CD4-positive, alpha-beta T cell treated with Interleukin-4 for 4 hours (primary cell): ENCODE measurements at regions not wholly inside any gene's neighbourhood (a gene's known extent, or its start where the extent isn't known, plus 50 kb on each side); places are given as distances from the start of the nearest gene placed in this dataset.

Source experiments
- DNase-seq: peaks from one replicate; pipeline ENCODE4 v3.0.0-alpha.2; 2020

GRCh38 chr20:51121901-51122412 lies 99.0 kb upstream of the KCNG1 start:
- DNase-seq = no peak

DNA sequence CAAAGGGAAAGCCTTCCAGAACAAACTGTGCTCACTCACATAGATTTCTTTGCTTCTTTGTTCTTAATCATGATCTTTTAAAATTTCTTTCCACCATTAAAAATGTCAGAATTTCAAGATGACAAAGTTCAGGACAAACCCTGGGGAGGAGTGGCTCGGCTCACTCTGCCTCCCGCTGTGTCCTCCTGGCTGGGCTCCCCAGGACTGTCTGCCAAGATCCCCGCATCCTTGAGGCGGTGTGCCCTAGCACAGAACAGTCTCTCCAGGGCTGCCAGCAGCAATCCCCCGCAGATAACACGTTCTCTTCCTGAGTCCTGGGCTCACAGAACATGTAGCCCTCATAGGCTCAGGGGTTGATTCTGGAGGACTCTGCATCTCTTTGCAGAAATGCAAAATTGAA lies 98.4 kb upstream of the KCNG1 start:
- DNase-seq = no peak

DNA sequence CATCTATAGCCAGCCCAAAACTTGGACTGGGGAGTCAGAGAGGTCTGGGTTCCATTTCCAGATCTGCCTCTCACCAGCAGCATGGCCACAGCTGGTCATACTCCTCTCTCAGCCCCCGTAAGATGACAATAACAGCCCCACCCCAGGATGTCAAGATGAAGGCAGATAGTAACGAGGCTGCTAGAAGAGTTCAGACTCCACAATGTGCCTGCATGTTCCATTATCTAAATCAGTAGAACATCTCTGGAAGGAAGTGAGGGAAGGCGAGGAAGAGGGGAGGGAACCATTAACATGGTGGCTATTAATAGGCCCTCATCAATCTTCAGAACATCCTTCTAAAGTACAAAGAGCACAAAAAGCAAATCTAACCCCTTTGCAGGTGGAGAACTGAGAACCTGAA lies 98.0 kb upstream of the KCNG1 start:
- DNase-seq = no peak

DNA sequence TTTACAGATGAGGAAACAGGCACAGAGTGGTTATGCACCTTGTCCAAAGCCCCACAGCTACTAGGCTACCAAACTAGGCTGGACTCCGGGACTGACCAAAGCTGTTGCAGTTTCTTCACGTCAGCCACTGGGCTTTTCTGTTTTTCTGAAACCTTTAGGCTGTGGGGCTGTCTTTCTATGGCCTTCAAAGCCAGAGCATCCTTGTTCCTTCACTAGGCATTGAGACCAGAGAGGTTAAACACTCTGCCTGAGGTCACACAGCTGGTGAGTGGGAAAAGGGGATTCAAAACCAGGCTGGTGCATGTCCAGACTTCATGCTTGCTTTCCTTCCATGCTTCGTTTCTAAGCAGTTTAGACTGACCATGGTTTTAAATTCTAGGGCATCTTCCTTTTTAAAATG lies 97.5 kb upstream of the KCNG1 start:
- DNase-seq = no peak

GRCh38 chr20:51119914-51120313 lies 97.0 kb upstream of the KCNG1 start:
- no peak for DNase-seq

DNA sequence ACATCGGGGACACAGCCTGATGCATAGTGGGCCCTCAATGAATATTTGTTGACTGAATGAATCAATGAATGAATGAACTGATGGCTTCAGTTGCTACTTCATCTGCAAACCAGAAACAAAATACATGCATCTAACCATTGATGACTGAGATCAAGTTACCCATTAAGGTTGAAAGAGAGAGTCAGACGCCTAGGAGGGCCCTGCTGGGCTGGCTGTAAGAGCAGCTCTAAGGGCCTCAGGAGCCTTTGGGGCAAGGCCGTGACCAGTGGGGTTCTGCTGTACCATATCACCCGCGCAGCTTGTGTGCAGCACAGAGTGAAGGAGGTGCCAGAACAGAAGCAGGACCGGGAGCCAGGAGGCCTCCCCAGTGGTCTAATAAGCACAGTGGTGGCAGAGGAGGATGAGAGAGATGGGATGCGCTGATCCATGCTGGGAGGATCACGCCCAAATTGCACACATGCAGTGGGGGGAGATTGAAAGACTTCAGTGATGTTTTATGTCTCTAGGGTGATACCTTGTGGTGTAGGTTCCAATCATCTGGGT lies 96.1 kb upstream of the KCNG1 start:
- DNase-seq = no peak

DNA sequence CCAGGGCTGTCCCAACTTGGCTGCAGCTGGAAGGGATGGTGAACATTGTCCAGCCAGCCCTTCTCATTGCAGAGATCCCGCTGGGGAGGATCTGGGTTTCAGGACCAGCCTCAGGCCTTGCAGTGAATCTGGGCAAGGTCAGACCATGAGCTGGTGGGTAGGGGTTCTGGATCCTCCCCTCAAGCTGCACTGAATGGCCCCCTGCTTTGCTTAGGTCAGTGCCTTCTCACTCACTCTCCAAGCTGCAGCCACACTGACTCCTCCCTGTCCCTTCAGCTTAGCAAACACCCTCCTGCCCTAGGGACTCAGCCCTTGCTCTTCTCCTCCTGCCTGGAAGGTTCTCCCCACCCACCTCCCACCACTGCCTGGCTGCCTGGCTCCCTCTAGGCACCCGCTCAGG lies 95.3 kb upstream of the KCNG1 start:
- no peak for DNase-seq

DNA sequence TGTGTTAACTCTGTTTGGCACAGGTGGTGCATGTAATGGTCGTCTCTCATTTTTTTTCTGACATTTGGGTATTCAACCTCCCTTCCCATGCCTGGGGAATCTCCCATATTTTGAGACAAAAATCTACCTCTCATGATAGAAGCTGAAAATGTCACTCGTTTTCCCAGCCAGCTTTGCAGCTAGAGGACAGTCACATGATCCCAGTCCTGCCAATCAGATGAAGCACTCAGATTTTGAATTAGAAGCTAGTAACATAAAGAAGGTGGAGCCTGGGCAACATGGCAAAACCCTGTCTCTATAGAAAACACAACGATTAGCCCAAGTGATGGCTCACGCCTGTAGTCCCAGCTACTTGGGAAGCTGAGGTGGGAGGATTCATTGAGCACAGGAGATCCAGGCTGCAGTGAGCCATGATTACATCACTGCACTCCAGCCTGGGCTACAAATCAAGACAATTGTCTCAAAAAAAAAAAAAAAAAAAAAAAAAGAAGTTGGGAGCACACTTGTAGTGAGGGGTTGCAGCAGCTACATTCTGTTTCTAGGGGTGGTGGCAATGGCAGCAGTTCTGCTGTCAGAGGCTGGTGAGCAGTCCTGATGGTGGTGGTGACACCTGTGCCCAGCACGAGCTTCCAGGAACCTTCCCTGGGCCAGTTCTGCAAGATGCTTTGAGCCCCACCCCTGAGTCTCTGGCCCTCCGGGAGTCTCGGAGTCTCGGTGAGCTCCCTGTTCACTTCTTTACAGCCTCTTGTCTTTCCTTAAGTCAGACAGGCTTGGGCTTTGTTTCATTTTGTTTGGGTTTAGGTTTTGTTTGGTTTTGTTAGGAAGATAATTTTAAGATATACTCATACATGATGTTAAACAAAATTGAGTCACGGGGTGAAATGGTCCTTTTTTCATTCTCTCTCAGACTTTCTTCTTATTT lies 94.1 kb upstream of the KCNG1 start:
- no peak for DNase-seq

DNA sequence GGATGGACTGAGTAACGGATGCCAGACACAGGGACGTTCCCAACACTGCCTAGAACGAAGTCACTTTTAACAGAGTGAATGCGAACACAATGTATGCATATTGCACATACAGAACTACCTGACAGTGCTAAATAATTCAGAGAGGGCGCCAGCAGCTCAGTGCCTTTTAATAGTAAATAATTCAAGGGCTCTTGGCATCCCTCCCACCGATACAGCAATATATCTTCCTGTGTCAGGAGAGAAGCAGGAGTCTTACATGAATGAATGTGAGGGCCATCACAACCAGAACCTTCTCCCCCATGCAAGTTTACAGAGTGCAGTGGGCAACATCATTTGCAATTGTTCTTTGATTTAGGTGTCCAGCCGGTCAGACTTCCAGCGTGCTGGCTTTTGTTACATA lies 88.4 kb upstream of the KCNG1 start:
- no peak for DNase-seq

DNA sequence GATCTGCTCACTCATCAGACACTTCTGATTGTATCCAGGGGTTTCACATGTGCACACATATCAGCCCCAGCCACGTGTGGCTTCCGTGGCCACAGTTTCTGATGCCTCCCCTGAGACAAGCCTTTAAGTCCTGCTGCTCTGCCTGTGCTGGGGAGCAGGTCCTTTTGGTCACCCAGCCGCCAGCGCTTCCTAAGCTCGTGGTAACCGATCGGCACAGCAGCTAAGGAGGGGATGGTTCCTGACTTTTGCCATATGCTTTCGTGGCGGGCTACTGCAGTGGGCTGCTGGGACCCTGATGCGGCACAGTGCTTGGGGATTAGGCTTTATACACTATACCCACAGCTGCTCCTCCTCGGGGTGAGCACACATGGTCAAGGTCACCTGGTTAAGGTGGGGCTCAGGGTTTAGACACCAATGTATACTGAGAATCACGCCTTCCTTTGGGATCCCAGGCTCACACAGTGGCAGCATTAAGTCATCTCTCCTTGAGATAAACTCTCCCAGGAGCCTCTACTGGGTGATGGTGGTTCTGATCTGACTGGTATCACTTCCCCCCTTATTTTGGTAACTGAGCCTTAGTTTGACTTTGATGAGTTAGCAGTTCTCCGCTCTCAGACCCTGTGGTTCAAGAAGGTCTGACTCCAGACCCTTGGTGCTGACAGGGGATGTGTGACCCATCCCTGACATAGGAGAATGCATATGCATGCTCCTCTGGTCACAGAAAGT lies 85.9 kb upstream of the KCNG1 start:
- DNase-seq = no peak

DNA sequence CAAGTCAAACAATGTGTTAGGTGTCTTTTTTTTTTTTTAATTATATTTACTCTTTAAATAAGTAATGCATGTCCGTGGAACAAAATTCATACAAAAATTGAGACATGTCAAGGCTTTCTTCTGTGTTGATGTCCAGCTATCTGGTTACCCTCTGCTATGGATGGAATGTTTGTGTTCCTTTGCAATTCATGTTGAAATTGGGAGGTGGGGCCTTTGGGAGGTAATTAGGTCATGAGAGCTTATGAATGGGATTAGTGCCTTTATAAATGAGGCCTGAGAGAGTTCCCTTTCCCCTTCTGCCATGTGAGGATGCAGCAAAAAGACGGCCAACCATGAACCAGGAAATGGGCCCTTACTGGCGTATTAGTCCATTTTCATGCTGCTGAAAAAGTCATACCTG lies 83.1 kb upstream of the KCNG1 start:
- DNase-seq = no peak

DNA sequence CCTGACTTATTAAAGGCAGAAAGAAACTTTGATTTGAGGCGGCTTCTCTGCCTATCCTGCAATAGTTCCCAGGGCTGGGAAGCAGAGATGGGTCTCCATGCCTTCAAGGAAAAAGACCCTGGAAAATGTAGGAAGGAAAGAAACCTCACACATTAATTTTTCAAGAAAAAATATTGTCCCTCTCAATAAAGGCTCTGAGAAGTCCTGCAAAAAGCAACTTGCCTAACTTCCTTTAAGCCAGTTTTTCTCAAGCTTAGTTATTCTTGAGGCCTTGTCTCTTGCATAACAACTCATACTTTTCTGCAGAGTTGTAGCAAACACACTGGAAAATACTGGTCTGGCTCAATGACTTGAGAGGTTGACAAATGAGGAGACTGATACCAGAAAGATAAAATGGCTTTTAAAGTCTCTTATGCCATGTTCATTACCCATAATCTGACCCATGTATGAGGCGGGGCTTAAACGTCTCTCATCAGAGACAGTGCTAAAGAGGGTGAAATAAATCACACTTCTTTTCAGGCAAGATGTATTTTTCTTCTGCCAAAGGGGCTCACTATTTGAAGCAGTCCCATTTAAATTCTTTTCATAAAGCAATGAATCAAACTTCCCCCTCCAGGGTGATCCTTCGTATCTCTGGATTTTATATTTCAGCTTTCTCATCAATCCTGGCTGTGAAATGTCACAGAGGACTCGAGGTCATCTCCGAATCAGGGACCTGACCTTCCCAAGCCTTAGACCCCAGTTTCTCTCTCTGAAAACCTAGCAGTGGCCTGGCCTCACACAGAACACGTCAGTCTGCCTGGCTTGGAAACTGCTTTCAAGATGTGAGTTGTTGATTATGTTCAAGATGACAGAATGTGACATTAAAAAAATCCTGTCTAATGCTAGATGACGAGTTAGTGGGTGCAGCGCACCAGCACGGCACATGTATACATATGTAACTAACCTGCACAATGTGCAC lies 82.3 kb upstream of the KCNG1 start:
- DNase-seq = no peak

GRCh38 chr20:51100617-51101016 lies 77.7 kb upstream of the KCNG1 start:
- no peak for DNase-seq

DNA sequence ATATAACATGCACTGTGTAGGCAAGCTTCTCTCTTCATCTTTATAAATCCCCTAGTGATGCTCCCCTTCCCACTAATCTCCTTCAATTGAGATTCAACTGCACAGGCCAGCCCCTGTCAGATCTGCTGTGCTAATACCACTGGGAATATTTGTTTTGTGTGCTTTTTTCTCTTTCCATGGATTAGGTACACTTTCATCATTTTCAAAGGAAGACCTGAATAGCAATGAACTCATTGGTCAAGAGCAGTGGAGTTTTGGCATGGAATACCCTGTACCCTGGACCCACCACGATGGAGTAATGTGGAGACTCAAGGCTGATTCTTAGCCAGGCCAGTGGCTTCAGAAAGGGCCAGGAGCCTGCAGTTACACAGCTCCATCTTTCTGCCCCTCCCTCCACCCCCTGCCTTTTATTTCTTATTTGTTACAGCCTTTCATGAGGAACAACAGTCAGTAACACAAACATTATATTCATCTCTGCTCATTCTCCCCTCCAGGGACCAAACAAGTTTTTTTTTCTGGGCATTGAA lies 75.4 kb upstream of the KCNG1 start:
- DNase-seq = no peak

- no peak for DNase-seq
Observed at GRCh38 chr20:51097351-51098120, 74.6 kb upstream of the KCNG1 start.

DNA sequence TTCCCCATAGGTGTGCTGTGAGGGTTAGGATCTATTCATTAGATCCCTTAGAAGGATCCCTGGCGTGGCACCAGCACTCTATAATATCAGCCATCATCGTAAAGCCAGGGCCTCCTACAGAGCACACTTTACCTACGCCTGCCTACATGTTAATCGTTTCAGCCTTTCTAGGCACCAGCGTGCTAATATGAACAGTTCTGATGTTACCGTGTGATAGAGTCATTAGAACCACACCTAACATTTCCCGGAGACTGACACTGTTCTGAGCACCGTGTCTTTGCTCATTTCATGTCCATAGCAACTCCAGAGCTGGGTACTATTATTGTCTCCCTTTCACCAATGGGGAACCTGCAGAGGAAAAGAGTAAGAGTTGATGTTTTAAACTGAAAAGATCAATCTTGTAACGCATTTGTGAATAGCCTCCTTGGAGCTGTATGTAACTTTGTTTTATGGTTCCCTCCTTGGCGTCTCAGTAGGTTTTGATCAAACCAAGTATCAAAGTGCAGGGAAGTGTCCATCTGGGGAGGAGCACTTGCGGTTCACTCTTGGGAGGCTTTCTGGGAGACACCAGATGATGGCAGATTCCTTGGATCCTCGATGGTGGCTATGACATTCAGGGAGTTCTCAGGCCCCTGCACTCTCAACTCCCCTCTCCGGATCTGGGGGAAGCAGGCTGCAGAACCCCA lies 73.8 kb upstream of the KCNG1 start:
- no peak for DNase-seq

DNA sequence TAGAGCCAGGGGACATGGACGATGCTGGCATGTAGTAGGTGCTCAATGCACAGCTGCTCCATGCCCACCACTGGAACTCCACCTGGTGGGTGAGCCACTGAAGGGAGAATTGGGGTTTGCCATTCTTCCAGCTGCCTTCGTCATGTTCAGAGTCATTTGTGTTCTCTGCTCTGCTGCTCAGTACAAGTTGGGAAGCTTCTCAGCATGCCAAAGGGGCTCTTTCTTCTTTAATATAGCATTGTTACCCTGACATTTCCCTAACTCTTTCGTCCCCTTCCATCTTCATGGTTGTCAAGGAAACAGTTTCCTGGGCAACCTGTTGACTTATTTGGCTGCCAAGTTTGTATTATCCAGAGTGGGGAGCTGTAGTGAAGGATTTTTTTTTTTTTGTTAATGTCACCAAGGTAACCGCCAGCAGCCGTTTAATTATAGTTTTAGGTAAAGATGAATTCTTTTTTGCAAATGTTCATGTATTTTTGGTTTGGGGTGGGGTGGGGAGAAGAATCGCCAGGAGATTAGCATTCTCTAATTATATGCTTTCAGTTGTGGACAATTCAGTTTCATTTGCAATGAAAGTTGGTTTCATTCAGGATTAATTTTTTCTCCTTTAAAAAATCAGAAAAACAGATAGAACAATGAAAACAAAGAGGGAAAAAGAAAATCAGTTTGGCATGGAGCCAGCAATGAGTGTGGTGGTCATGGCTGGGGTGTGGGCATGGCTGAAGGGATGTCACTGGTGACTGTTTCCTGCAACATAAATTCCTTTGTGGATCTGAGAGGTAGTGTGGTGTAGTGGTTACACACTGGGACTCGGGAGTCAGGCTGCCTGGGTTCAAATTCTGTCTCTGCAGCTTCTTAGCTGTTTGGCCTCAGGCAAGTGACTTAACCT lies 73.0 kb upstream of the KCNG1 start:
- DNase-seq = no peak

GRCh38 chr20:51094221-51094620 lies 71.3 kb upstream of the KCNG1 start:
- no peak for DNase-seq

GRCh38 chr20:51093240-51093763 lies 70.4 kb upstream of the KCNG1 start:
- no peak for DNase-seq

GRCh38 chr20:51092338-51092737 lies 69.4 kb upstream of the KCNG1 start:
- DNase-seq = no peak
